Large intestine (tissue), 3 donors: ENCODE measurements at regions not wholly inside any gene's neighbourhood (a gene's known extent, or its start where the extent isn't known, plus 50 kb on each side); places are given as distances from the start of the nearest gene placed in this dataset.
"Not testable (repeated sequence)": the region's sequence is repeated elsewhere in the genome, so short reads cannot be mapped to it uniquely, and the experiment has no call there.

Experiments used
- DNase-seq, 2 donors: peaks; one replicate each; pipeline versions ENCODE4 v3.0.0 to v3.0.0-alpha.2; 2013
- H3K27ac ChIP-seq: one replicate; pipeline ENCODE4 v1.5.1; 2013; ENCODE audit warnings: low read length
- H3K27me3 ChIP-seq: 2 replicates; pipeline ENCODE4 v1.6.1; 2013; ENCODE audit warnings: low read length; ENCODE audit not compliant: control insufficient read depth, insufficient read depth
- H3K36me3 ChIP-seq: 2 replicates; pipeline ENCODE4 v1.6.1; 2013; ENCODE audit warnings: low read length; ENCODE audit not compliant: control insufficient read depth, insufficient read depth
- H3K4me1 ChIP-seq: one replicate; pipeline ENCODE4 v1.6.1; 2013; ENCODE audit warnings: low read length; ENCODE audit not compliant: control insufficient read depth, insufficient read depth
- H3K4me3 ChIP-seq: one replicate; pipeline ENCODE4 v1.5.1; 2013; ENCODE audit warnings: low read length
- H3K9me3 ChIP-seq: one replicate; pipeline ENCODE4 v1.6.1; 2013; ENCODE audit warnings: mild to moderate bottlenecking, low read depth, low read length, moderate library complexity; ENCODE audit not compliant: control insufficient read depth
- WGBS: methylation state at CpG from one replicate; pipeline ENCODE4 v1.1.5; 2013; ENCODE audit warnings: low lambda C conversion rate; ENCODE audit not compliant: insufficient coverage; 5-methylcytosine and 5-hydroxymethylcytosine counted together

DNA sequence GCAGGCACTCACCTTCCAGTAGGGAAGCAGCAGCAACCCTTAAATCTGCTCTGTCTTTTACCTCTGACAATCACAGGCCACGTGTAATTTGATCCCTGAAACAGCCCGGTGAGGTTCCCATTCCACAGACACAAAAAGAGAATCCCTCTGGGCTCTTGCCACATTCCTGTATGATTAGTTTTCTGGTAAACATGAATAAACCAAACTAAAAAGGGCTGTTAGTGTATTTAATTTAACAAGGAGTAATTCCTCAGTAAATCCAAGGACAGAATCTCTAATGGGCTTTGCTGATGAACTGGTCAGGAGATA is 186.9 kb downstream of the FAM43A start:
- Histone ChIP-seq H3K36me3 (no peaks in the 10 kb centered on the region), H3K4me1 (peaks cover 26% of the 10 kb centered on the region), H3K27ac (no peak overlapping the region), H3K4me3 (no peak overlapping the region), H3K27me3 (no peaks in the 10 kb centered on the region), H3K9me3 (no peaks in the 10 kb centered on the region)
- DNase-seq = no peak
- WGBS = no CpG with 5 or more reads among the region's 2 CpGs

DNA sequence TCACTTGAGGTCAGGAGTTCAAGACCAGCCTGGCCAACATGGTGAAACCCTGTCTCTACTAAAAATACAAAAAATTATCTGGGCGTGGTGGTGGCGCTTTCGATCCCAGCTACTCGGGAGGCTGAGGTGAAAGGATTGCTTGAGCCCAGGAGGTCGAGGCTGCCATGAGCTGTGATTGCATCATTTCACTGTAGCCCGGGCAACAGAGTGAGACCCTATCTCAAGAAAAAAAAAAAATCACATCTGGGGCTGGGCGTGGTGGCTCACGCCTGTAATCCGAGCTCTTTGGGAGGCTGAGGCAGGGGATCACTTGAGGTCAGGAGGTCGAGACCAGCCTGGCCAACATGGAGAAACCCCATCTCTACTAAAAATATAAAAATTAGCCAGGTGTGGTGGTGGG is 187.8 kb downstream of the FAM43A start:
- H3K4me1 ChIP-seq = peaks cover 22% of the 10 kb centered on the region
- not testable (repeated sequence) for H3K27ac ChIP-seq, H3K9me3 ChIP-seq, H3K36me3 ChIP-seq, H3K27me3 ChIP-seq, DNase-seq, H3K4me3 ChIP-seq
- no CpG with 5 or more reads among the region's 10 CpGs for WGBS

DNA sequence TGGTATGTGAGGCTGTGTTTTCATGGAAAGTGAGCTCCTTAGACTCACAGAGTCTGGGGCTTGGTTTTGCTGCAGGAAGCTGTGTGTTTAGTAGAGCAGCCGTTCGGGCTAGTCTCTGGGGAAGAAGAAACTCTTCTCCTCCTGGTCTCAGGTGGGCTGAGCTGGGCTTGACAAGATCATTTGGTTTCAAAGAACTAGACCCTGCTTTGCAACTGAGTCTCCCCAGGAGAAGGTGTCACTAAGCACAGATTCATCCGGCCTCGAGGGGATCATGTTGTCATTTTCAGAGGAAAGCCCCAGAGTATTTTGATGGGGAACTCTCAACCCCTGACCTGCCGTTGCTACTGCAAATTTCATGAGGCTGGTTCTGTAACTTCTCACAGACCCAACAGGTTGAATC is 188.5 kb downstream of the FAM43A start:
- Histone ChIP-seq H3K36me3 (no peaks in the 10 kb centered on the region), H3K27ac (no peak overlapping the region), H3K9me3 (no peaks in the 10 kb centered on the region), H3K4me3 (no peak overlapping the region), H3K4me1 (peaks cover 22% of the 10 kb centered on the region), H3K27me3 (no peaks in the 10 kb centered on the region)
- WGBS = no CpG with 5 or more reads among the region's 5 CpGs
- DNase-seq = no peak

- Histone ChIP-seq H3K36me3 (no peaks in the 10 kb centered on the region), H3K4me1 (peaks cover 22% of the 10 kb centered on the region), H3K27ac (no peak overlapping the region), H3K4me3 (no peak overlapping the region), H3K27me3 (no peaks in the 10 kb centered on the region), H3K9me3 (no peaks in the 10 kb centered on the region)
- WGBS = no CpG with 5 or more reads among the region's 9 CpGs
- no peak for DNase-seq
Measured at GRCh38 chr3:194874783-194875182, 189.1 kb downstream of the FAM43A start.

DNA sequence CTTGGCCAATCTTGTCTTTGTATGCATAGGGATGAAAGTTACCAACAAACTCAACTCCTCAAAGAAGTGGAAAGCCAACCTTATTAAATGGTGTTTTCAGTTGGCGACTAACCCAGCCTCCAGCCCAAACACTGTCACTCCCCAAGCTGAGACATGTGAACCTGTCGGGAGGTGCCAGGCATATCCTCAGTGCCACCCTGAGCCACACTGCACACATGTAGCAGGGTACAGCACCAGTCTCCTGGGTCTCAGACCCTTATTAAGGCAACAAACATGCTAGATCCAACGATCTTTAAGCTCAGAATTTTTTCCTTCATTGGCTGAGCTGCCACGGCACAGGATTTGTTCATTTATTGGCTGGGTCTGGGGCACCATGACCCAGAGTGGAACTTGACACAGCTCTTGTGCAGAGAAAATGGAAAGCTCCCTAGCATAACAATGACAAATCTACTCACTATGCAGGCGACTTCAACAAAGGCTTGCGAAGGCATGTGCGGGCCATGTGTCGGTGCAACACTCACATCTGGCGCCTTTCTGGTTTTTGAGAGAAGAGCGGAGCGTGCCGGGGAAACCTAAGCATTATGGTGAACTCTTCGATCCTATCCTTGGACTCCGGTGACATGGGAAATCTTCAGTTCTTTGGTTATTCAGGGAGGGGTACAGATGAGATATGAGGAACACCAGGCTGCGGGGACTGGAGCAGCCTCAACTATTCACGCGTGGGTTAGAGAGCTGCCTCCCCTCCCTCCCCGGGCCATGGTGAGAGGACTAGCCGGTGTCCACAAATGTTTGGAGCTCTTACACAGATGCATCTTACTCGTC is 190.1 kb downstream of the FAM43A start:
- Histone ChIP-seq H3K36me3 (no peaks in the 10 kb centered on the region), H3K9me3 (no peaks in the 10 kb centered on the region), H3K27me3 (no peaks in the 10 kb centered on the region), H3K27ac (no peak overlapping the region), H3K4me3 (no peak overlapping the region), H3K4me1 (peaks cover 25% of the 10 kb centered on the region)
- DNase-seq = no peak
- no CpG with 5 or more reads among the region's 20 CpGs for WGBS

DNA sequence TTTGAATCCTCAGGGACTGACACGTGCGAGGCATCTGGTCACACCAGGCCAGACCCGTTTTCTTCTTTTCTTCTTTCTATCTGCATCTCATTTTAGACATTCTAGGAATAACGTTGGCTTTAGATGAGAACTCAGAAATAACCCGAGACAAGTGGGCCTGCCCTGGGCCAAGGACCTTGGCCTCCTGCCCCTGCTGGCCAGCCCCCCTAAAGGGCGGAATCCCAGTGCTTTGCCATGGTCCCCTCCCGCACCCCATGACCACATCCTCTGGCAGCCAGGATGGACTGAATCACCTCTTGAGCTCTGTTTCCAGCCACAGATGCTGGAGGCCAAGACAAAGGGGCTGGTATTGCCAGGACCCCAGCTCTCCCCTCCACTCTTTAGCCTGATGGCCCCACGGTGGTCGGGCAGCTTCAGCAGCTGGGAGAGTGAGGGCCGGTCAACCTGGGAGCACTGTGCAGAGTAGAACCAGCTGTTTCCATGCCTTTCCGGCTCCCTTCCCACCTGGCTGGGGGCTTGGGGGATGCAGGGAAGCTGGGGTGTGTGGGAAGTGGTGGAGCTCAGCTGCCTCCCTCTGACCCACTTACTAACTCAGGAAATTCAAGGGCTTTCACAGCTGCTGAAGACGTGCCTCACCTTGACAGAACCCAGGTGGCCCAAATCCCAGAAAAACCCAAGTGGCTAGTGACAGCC is 190.9 kb downstream of the FAM43A start:
- no peaks in the 10 kb centered on the region for H3K27me3 ChIP-seq
- no peak overlapping the region for H3K4me3 ChIP-seq
- H3K4me1 ChIP-seq = peaks cover 25% of the 10 kb centered on the region
- no peak overlapping the region for H3K27ac ChIP-seq
- H3K9me3 ChIP-seq = no peaks in the 10 kb centered on the region
- no peak for DNase-seq
- no peaks in the 10 kb centered on the region for H3K36me3 ChIP-seq
- no CpG with 5 or more reads among the region's 12 CpGs for WGBS

- H3K4me3 ChIP-seq = no peak overlapping the region
- H3K27ac ChIP-seq = no peak overlapping the region
- H3K27me3 ChIP-seq = no peaks in the 10 kb centered on the region
- 60% methylated on average over 1 of the region's 24 CpGs for WGBS
- H3K4me1 ChIP-seq = peaks cover 17% of the 10 kb centered on the region
- no peaks in the 10 kb centered on the region for H3K36me3 ChIP-seq
- no peak for DNase-seq
- no peaks in the 10 kb centered on the region for H3K9me3 ChIP-seq
Measured at GRCh38 chr3:194877291-194878119, 191.8 kb downstream of the FAM43A start.

GRCh38 chr3:194879126-194879877 is 193.6 kb downstream of the FAM43A start:
- Histone ChIP-seq H3K4me3 (no peak overlapping the region), H3K27me3 (no peaks in the 10 kb centered on the region), H3K27ac (no peak overlapping the region), H3K9me3 (no peaks in the 10 kb centered on the region), H3K36me3 (no peaks in the 10 kb centered on the region), H3K4me1 (peaks cover 17% of the 10 kb centered on the region)
- WGBS = no CpG with 5 or more reads among the region's 12 CpGs
- DNase-seq = no peak

GRCh38 chr3:194879991-194880939 is 194.6 kb downstream of the FAM43A start:
- DNase-seq = no peak
- H3K27ac ChIP-seq = no peak overlapping the region
- WGBS = no CpG with 5 or more reads among the region's 12 CpGs

More at GRCh38 chr3:194879991-194880939, 194.6 kb downstream of the FAM43A start:
- Histone ChIP-seq H3K4me3 (no peak overlapping the region), H3K27me3 (no peaks in the 10 kb centered on the region), H3K36me3 (no peaks in the 10 kb centered on the region), H3K9me3 (no peaks in the 10 kb centered on the region), H3K4me1 (peaks cover 17% of the 10 kb centered on the region)
